HG03457 (cell line): ENCODE measurements at regions not wholly inside any gene's neighbourhood (a gene's known extent, or its start where the extent isn't known, plus 50 kb on each side); places are given as distances from the start of the nearest gene placed in this dataset.
"Not testable (repeated sequence)": the region's sequence is repeated elsewhere in the genome, so short reads cannot be mapped to it uniquely, and the experiment has no call there.

ENCODE experiments used
- ATAC-seq: cut with Tn5 transposase; IDR thresholded peaks from one replicate; pipeline ENCODE4 v1.9.1; 2021; ENCODE audit warnings: moderate number of reproducible peaks; ENCODE audit not compliant: unreplicated experiment

DNA sequence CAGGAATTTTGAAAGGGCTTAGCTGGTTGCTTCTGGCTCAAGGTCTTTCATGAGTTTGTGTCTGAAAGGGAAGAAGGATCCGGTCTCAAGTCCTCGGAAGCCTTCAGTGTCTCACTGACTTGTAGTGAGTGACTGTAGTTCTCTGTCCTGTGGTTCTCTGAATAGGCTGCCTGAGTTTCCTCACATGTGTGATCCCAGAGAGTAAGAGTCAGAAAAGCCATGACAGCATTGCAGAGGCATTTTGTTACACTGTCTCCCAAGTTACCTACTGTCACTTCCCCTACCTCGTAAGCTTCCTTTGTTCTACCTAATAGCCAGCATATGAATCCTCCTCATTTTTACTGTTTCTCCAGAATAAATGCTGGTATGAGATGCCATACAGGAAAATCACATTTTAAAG lies 709.1 kb upstream of the CHAC2 start:
- ATAC-seq = no peak

DNA sequence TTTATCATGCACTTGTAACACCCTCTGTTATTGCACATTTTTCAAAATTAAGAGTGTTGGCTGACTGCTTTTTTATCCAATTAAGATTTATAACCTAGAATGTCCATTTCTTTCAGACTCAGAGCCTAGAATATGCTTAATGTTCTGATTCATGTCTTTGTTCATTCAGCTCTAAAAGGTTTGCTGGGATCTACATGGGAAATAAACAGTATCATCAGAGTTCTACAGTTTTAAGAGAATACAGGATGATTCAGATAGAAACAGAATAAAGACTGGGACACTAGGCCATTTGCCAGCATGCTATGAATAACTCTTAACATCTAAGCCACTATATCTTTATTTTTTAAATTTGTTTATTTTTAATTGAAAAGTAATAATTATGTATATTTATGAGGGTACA lies 713.7 kb upstream of the CHAC2 start:
- no peak for ATAC-seq

DNA sequence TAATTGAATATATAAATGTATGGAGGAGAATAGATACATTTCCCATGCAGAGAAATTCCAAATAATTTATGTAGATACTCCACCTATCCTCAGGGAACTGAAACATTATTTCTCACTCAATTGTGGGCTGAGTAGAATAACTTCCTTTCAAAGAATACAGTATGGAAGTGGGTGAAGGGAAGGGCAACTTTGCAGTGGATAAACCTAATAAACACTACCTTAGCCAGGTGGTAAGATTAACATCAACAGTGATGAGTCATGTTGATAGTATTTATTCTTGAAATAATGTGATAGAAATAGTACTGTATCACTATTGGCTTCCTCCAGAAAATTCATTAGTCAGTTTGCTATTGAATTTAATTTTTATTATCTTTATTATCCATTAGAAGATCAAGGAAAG lies 716.4 kb upstream of the CHAC2 start:
- no peak for ATAC-seq

DNA sequence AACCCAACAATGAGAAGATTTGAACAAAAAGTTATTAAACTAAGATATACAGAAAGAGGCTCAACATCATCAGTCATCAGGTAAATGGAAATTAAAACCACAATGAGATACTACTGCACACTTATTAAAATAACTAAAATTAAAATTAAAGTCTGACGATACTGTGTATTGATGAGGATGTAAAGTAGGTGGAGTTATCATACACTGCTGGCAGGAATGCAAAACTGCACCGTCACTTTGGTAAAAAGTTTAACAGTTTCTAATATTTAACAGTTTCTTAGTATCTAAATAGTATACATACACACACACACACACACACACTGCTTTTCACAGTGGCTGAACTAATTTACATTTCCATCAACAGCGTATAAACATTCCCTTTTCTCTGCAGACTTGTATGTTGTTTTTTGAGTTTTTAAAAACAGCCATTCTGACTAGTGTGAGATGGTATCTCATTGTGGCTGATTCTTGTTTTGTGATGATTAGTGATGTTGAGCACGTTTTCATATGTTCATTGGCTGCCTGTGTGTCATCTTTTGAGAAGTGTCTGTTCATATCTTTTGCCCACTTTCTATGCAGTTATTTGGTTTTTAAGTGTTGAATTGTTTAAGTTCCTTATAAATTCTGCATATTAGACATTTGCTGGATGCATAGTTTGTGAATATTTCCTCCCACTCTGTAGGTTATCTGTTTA lies 726.9 kb upstream of the CHAC2 start:
- no peak for ATAC-seq

DNA sequence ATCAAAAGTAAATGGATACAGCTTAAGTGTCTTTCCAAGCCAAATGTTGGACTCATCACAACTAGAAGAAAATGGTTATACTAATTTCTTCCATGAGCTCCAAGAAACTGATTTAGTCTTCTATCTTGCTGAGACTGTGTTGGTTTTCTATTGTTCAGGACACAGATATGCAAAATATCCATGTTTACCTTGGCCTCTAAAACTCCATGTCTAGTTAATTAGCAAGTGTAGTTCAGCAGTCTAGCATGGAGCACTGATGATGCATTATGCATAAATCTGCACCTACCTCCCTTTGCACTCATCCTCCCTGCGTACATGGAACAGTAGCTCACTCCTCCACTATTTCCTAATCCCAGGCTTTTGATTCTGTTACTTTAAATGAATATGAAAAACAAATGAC lies 731.4 kb upstream of the CHAC2 start:
- no peak for ATAC-seq

DNA sequence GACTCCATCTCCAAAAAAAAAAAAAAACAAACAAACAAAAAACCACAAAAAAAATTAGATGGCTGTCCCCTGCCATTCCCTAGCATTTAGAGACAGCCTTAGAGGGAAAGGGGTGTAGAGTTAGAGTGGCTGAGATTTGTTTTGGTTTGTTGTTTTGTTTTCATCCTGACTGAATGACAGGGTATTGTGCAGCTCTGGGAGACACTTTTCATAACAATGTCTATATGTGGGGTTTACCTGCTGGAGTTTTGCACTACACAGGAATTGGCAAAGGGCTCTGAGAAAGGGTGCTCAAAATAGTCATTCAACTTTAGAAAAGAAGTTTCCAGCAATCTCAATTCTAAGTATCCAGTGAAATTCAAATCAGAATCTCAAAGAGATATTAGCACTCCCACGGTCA lies 732.5 kb upstream of the CHAC2 start:
- ATAC-seq = no peak

DNA sequence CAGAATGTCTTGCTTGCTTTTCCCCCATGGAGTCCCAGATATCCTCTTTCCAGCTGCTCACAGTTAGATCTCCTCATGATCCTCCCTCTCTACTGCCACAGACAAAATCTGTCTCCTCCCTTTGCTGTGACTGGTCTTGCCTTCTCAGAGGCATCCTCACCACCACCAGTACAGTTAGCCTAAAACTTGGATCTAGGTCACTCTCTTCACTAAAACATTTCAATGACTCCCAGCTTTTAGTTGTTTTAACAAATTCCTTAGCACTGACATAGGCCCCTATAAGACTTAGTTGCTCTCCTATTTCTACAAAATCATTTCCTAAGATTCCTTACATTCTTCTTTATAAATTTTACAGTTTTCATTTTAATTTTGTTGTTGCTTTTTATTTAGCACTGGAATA lies 734.2 kb upstream of the CHAC2 start:
- ATAC-seq = no peak

DNA sequence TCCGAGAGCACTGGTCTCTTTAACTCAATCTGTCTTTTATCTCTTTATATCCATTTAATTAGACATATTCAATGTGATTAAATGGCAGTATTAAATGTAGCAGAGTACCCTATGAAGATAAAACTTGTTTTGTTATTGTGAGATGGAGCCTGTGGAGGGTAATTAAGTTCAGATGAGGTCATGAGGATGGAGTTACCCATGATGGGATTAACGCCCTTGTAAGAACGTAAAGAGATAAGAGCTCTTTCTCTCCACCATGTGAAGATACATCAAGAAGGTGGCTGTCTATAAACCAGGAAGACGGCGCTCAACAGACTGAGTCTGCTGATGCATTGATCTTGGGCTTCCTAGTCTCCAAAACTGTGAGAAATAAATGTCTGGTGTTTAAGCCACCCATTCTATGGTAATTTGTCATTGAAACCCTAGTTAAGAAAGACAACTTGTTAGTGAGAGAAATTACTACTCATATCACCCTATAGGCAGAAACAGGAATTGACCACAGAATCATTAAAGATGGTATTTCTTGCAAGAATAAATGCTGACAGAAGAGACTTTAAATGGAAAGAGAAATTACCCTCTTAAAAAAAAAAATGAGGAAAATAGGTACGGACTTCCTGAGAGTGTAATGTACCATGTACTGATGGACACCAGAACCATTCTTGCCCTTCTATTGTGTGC lies 738.7 kb upstream of the CHAC2 start:
- ATAC-seq = no peak

DNA sequence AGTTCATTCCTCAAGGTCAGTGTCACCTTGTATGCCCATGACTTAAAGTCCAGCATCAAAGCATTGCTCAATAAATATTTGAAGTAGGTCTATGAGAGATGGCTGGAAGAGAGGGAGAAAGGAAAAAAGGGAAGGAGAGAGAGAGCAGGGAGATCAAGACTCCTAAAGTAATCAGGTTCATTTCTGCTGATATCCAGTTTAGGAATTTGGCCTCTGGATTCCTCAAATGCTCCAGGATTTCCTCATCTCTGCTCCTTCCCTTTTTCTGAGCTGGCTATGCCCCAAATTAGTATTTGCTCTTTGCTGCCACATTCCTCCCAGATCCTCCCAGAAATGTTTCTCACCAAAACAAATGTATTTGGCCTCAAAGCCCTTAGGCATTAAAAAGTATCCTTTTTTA lies 739.4 kb upstream of the CHAC2 start:
- no peak for ATAC-seq

DNA sequence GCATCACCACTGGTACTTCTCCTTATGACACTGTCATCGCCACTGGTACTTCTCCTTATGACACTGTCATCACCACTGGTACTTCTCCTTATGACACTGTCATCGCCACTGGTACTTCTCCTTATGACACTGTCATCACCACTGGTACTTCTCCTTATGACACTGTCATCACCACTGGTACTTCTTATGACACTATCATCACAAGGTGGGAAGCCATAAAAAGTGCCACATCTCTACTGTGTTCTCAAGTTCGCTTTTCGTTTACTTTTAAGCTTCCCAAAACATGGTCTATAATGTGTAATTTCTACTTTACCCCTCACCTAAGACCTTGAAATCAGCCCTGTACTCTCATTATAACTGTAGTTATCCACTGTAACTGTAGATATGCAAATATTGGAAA lies 745.4 kb upstream of the CHAC2 start:
- ATAC-seq = not testable (repeated sequence)

DNA sequence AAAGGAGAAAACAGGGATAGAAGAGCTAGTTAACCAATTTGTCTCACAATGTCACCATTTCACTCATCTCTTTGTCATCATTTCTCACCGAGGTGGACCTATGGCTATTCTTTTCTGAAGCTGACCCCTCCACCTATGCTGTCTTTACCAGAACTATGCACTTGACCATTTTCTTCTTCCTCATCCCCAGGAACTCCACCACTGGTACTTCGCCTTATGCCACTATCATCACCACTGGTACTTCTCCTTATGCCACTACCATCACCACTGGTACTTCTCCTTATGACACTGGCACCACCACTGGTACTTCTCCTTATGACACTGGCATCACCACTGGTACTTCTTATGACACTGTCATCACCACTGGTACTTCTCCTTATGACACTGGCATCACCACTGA lies 745.8 kb upstream of the CHAC2 start:
- no peak for ATAC-seq

DNA sequence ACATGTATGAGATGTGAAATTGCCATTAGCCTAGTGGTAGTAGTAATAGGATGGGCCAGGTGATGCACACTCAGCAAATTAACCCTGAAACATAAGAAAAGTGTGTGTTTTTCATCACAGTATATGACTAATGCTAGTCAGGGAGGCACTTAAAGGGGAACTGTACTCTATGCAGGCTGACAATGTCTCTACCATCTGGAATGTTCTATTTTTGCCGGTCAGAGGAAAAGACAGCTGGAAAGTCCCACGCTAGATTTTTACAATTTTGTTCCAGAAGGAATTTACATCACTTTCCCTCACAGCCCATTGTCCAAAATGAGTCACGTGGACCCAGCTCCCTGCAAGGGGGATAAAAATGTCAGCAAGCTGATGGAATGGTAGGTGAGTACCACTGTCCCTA lies 746.3 kb upstream of the CHAC2 start:
- ATAC-seq = no peak

DNA sequence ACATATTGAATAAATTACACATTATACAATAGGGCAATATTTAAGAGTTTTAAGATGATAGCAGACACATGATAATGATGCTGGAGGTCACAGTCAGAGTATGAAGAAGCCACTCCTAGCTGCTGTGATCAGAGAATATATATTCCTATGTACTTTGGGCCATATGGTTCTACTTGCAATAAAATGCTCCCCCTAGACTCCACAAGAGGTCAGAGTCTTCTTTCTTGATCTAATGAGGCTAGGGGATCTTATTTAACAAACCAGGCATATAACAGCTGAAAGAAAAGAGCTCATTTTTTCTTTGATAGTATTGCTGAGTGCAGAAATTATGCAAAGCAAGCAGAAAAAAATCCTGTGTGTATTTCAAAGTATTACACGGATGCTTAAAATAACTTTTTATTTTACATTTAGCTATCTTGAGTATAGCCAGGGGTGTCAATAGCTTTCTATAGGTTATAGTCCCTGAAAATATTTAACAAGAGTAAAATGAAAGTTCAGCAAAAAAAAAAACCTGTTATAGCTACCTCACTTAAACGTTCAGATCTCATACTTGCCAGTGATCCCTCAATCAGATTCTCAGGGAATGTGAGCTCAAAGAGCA lies 748.7 kb upstream of the CHAC2 start:
- ATAC-seq = no peak

DNA sequence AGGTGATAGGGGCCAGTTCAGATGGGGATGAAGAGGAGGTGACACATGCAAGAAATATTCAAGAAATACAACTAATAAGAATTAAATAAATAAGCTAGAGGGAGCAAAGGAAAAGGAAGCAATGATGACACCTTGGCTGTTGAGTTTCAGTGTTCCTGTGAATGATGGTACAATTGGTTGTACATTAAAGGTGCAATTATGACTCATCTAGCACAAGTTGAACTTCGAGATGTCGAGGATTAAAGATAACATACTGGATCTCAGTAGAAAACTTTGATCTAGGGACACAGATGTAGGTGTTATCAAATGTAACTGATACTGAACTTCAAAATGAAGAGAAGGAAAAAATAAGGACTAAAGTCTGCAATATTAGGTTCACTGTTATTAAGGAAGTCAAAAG lies 760.6 kb upstream of the CHAC2 start:
- no peak for ATAC-seq

DNA sequence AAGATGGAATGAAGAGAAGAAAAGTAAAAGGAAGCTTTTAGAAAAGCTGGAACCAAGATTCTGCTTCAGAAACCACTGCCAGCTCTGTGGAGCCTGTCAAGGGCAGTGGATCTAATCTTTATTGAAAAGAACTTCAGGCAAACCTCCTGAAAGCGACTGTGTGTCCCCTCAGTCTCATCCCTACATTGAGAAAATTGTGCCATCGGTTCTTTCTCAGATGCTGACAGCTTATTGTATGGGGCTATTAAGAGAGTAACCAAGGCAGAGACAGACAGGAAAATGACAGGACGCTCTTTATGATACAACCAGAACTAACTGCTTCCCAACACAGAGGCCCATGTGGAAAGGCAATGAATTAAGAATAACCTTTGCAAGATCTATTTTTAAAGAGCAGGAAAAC lies 763.2 kb upstream of the CHAC2 start:
- ATAC-seq = no peak

DNA sequence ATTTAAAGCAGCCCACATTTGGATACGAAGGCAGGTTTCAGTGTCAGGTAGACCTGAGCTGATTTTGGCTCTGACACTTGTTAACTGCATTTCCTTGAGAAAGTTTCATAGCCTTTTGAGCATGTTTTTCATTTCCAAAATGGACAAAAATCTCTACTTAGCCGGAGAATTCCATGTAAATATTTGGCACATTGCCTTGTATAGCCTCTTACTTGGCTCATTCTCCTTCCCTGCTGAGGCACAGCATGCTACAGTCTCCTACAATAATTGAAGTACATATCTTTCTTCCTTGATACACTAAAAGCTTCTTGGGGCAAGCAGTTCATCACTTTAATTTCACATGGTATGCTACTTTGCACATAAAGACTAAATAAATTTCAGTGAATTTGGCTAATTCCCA lies 772.2 kb upstream of the CHAC2 start:
- no peak for ATAC-seq

DNA sequence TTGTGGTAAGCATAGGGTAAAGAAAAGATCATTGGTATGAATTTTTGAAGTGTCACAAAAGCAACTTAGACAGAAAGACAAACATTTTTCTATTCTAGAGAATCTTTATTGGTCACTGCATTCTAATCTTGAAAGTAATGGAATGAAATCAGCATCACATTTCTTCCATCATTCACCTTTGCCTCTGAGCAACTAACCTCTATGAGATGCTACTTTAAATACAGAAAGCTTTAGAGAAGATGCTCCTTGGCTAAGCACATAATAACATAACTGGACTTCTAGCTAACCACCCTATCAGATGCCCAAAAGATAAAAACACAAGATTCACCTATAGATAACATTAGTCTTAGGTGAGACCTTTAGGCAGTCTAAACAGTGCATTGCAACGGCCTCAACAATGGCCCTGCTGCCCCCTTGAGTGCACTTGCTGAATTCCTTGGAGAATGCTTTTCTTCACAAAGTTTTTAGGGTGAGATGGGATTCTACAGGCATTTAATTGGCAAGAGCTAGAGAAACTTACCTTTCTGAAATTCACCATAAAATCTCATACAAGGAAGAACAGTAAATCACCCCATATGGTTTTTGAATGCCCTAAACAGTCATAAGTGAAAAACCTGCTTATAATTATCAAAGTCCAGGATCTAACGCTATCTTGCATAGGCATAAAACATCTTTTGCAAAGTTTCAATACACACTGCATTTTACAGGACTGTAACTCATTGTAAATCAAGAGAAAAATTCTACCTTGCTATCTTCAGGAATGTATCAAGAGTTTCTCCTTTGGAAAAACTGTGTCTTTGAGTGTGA lies 791.3 kb upstream of the CHAC2 start:
- ATAC-seq = no peak

DNA sequence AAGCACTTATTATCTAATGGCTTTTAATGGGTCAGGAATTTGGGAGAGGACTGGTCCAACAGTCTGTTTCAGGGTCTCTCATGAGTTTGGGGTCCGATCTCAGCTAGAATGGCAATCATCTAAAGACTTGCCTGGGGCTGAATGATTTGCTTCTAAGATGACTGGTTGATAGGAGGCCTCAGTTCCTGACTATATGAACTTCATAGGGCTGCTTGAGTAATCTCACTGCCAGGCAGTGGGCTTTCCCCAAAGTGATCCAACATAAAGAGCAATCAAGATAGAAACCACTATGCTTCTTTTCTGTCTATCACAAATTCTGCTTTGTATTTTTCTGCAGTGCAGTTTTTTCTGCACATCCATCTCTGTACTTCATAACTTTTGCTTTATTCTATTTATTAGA lies 793.5 kb upstream of the CHAC2 start:
- ATAC-seq = no peak

DNA sequence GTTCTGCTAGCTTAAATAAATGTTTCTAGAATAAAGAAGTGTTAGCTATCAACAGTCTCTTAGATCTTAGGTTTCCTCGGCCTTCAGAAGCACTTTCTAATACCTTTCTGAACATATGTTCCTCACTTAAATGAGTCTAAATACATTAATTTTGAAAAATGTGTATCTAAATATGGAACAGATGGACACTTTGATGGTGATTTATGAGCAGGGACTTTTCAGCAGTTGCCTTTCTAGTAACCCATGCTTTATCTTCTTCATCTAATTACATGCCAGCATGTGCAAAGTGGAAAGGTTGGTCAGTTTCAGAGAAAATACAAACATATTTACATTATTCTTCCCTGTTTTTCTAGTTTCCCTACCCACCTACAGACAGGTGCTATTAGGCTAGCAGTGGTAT lies 797.0 kb upstream of the CHAC2 start:
- ATAC-seq = no peak

DNA sequence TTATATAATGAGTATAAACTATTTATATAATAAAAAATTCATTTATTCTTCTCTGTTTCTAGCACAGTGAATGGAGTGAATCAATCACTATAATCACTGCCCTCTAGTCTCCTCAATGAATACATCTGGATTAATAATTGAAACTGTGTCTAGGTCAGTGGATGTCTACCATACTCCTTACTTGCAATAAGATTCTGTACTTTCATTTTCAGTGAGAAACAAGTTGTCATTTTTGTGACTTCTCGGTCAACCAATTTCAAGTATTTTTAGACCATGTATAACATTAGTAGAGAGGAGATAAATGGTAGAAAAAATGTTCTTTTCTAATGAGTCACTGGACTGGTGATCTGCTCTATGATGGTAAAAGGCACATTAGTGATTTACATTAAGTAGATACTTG lies 799.6 kb upstream of the CHAC2 start:
- ATAC-seq = no peak

DNA sequence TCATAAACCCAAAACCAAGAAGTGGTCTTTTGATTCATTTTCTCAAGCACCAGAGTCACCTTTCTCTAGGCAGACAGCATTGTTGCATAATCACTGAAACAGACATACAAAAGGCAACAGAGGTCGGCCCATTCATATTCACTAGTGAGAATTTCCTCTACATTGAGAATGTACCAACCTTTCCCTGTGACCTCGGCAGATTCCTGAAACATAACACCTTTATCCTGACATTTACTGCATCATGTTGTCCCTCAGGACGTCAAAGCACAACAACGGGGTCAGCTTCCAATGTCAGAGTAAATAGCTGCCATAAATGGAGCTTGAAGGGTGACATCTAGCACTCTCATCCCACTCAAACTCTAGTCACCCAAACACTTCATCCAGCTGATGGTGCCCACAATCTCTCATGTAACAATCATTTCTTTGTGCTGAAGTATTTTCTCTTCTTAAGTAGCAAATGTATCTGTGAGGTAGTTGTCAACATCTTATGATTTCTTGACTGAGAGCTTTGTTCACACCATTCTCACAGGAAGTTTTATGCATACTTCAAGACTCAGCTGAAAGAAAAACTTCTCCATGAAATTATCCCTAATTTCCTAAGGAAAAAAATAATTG lies 802.6 kb upstream of the CHAC2 start:
- ATAC-seq = no peak
